Activated T-helper 17 cell treated with anti-CD3 and anti-CD28 coated beads, Interleukin-2, amount 50 U/mL, for 72 hours (primary cell): ENCODE measurements at regions not wholly inside any gene's neighbourhood (a gene's known extent, or its start where the extent isn't known, plus 50 kb on each side); places are given as distances from the start of the nearest gene placed in this dataset.
"Not testable (repeated sequence)": the region's sequence is repeated elsewhere in the genome, so short reads cannot be mapped to it uniquely, and the experiment has no call there.

Source experiments
- ATAC-seq: fragments of 150-1000 bp; cut with Tn5 transposase; replicated peaks from 2 replicates; pipeline ENCODE4 v1.10.0; 2021; ENCODE audit warnings: mild to moderate bottlenecking, moderate library complexity
- H3K27ac Mint-ChIP-seq: one replicate; pipeline ENCODE4 v1.8.0; 2022; ENCODE audit warnings: mixed read lengths
- H3K27me3 Mint-ChIP-seq: one replicate; pipeline ENCODE4 v1.8.0; 2022; ENCODE audit warnings: mixed read lengths
- H3K36me3 Mint-ChIP-seq: one replicate; pipeline ENCODE4 v1.8.0; 2022; ENCODE audit warnings: low read depth, mild to moderate bottlenecking, mixed read lengths
- H3K4me1 Mint-ChIP-seq: one replicate; pipeline ENCODE4 v1.8.0; 2022; ENCODE audit warnings: mixed read lengths
- H3K4me3 Mint-ChIP-seq: one replicate; pipeline ENCODE4 v1.8.0; 2022; ENCODE audit warnings: mild to moderate bottlenecking, mixed read lengths
- H3K9me3 Mint-ChIP-seq: one replicate; pipeline ENCODE4 v1.8.0; 2022; ENCODE audit warnings: mixed read lengths

DNA sequence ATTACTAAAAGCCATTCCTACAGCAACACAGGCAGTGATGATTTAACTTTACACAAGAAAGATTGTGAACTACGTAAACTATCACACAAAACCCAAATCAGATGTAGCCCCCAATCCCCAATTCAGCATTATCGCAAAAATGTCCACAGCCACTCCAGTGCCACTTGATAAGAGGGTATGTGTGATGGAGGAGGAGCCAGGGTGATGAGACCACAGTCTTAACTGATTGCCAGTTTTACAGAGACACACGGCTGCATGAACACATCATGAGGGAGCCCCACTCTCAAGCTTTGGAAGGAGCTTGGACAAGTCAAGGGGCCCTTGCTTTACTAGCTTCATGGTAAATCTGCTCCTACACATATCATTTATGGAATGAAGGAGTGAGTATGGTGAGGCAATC, 116.0 kb downstream of the FAM161A start:
- no peak for ATAC-seq
- no peaks in the 10 kb centered on the region for H3K36me3 Mint-ChIP-seq
- H3K4me1 Mint-ChIP-seq = no peaks in the 10 kb centered on the region
- H3K27me3 Mint-ChIP-seq = peaks cover 7% of the 10 kb centered on the region
- H3K27ac Mint-ChIP-seq = no peak overlapping the region
- H3K9me3 Mint-ChIP-seq = no peaks in the 10 kb centered on the region
- no peak overlapping the region for H3K4me3 Mint-ChIP-seq

DNA sequence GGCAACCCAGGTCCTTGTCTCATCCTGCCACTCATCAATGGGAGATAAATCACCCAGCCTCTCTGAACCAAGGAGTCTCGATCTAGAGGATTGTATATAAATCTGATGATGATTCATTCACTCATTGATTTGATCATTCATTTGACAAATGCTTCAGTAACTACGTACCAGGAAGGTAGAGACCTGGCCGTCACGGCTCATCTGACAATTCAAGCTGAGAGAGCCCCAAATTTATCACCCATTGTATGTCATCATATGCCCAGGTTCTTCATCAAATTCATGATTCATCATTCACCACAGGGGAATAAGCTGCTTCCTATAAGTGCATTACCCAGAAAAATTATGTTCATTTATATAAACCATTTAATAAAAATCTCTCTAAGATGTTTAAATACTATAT, 116.9 kb downstream of the FAM161A start:
- Mint-ChIP-seq H3K4me1 (no peaks in the 10 kb centered on the region), H3K27ac (no peak overlapping the region), H3K36me3 (no peaks in the 10 kb centered on the region), H3K27me3 (peaks cover 7% of the 10 kb centered on the region), H3K4me3 (no peak overlapping the region), H3K9me3 (no peaks in the 10 kb centered on the region)
- no peak for ATAC-seq

DNA sequence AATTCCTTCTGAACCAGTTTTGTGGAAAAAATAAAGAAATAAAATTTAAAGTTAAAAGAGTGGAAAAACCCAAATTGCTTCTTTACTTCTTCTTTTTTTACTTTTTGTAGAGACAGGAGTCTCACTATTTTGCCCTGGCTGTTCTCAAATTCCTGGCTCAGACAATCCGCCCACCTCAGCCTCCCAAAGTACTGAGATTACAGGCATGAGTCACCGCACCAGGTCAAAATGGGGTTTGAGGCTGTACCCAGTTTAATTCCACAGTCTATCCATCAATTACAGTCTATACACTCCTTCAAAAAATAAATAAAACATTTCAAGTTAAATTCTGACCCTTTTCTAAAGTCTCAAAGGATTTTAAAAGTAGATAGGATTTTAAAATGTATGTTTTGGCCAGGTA, 120.3 kb downstream of the FAM161A start:
- no peaks in the 10 kb centered on the region for H3K36me3 Mint-ChIP-seq
- no peaks in the 10 kb centered on the region for H3K9me3 Mint-ChIP-seq
- peaks cover 7% of the 10 kb centered on the region for H3K27me3 Mint-ChIP-seq
- no peaks in the 10 kb centered on the region for H3K4me1 Mint-ChIP-seq
- ATAC-seq = no peak
- no peak overlapping the region for H3K4me3 Mint-ChIP-seq
- H3K27ac Mint-ChIP-seq = no peak overlapping the region

DNA sequence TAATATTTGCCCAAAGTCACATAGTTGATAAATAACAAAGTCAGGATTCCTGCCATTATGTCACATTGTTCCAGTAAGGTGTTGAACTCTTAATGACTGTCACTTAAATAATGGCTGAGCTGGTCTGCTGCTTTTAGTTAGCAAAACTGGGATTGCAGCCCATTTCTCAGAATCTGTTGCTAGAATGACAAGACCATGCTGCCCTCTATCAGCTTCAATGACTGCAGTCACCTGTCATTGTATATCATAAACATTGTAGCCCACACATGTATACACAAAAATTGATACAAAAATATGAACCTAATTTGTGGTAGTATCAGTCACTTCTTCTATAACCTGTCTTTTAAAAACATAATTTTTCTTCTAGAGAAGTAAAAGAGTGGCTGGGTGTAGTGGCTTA, 121.1 kb downstream of the FAM161A start:
- no peaks in the 10 kb centered on the region for H3K4me1 Mint-ChIP-seq
- peaks cover 7% of the 10 kb centered on the region for H3K27me3 Mint-ChIP-seq
- H3K4me3 Mint-ChIP-seq = no peak overlapping the region
- ATAC-seq = no peak
- no peaks in the 10 kb centered on the region for H3K36me3 Mint-ChIP-seq
- H3K9me3 Mint-ChIP-seq = no peaks in the 10 kb centered on the region
- H3K27ac Mint-ChIP-seq = no peak overlapping the region

DNA sequence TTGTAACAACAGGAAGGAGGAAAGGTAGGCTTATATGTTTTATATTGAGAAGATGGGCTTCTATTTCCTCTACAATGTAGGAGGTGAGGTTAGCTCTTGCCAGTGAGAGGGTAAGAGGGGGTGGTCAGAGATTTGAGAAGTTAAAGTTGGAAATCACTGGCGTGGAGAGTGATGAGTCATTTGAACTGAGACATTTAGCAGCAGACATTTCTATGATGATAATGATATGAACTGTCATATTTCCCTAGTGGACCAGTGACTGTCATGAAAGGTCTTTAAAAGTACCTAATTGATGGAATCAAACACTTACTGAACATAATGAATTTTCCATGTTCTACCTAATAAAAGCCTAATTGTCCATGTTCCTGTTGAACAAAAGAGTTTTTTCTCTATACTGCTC, 126.1 kb downstream of the FAM161A start:
- Mint-ChIP-seq H3K4me1 (peaks cover 4% of the 10 kb centered on the region), H3K27me3 (peaks cover 12% of the 10 kb centered on the region)
- peak; percentile 51 for ATAC-seq

DNA sequence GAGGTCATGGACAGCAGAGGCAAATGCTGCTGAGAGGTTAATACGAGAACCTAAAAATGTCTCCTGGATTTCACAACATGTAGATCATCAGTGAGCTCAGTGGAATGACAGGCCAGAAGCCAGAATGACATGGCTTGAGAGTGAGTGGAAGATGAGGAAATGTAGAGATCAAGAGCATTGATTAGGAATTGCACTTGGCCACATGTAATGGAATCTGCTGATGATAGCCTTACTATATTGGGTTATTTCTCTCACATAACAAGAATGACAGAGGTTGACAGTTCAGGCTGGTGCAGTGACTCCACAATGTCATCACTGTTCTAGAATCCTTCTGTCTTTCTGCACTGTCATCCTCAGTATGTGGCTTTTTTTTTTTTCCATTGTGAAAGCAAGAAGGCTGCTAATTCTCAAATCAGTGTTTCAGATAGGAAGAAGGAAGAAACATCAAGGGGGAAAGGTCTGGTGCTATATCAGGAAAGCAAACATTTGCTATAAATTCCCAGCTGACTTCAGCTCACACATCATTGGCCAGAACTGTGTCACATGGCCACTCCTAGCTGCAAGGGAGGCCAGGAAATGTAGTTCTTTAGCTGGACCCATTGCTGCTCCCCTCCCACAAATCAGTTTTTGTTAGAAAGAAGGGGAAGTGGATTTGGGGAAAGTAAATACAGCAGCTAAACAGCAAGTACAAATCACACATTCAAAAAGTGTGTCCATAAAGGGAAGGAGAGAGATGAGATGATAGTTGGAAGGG, 127.2 kb downstream of the FAM161A start:
- no peaks in the 10 kb centered on the region for H3K36me3 Mint-ChIP-seq
- H3K4me3 Mint-ChIP-seq = no peak overlapping the region
- H3K27me3 Mint-ChIP-seq = peaks cover 12% of the 10 kb centered on the region
- peaks cover 12% of the 10 kb centered on the region for H3K9me3 Mint-ChIP-seq
- H3K4me1 Mint-ChIP-seq = peaks cover 4% of the 10 kb centered on the region
- no peak overlapping the region for H3K27ac Mint-ChIP-seq
- ATAC-seq = peak; percentile 21

More for the DNA sequence above, 126.1 kb downstream of the FAM161A start:
- Mint-ChIP-seq H3K36me3 (no peaks in the 10 kb centered on the region), H3K27ac (no peak overlapping the region), H3K4me3 (no peak overlapping the region), H3K9me3 (peaks cover 12% of the 10 kb centered on the region)

DNA sequence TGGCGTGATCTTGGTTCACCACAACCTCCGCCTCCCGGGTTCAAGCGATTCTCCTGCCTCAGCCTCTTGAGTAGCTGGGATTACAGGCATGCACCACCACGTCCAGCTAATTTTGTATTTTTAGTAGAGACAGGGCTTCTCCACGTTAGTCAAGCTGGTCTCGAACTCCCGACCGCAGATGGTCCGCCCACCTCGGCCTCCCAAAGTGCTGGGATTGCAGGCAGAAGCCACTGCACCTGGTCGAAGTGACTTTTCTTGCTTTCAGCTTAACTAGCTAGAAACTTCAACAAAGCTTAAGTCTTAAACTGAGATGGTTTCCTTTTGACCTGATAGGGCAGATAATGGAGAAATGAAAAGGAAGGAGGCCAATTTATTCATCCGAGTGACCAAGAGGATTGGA, 130.5 kb downstream of the FAM161A start:
- Mint-ChIP-seq H3K9me3 (peaks cover 12% of the 10 kb centered on the region), H3K27me3 (peaks cover 16% of the 10 kb centered on the region)
- H3K4me3 Mint-ChIP-seq, H3K36me3 Mint-ChIP-seq, H3K4me1 Mint-ChIP-seq, H3K27ac Mint-ChIP-seq, ATAC-seq: not testable (repeated sequence)

DNA sequence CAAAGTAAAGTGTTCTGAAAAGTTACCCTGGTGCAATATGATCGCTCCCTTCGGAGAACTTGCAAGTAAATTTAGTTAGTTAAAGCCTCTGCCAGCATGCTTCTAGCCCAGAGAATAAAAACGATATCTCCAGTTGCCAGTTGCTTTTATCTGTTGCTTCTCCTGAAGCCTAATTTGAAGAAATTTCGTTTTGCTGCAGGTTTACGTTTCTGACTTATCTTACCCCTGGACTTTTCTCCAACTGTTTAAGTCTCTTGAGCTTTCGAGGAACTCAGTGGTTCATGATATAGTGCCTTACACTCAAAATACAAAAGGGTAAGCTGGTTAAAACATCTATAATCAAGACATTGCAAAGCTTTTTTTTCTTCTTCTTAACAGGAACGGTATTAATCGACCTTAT, 131.1 kb downstream of the FAM161A start:
- H3K27me3 Mint-ChIP-seq = peaks cover 16% of the 10 kb centered on the region
- no peak overlapping the region for H3K4me3 Mint-ChIP-seq
- peaks cover 4% of the 10 kb centered on the region for H3K4me1 Mint-ChIP-seq
- no peak overlapping the region for H3K27ac Mint-ChIP-seq
- peaks cover 12% of the 10 kb centered on the region for H3K9me3 Mint-ChIP-seq
- H3K36me3 Mint-ChIP-seq = no peaks in the 10 kb centered on the region
- no peak for ATAC-seq

DNA sequence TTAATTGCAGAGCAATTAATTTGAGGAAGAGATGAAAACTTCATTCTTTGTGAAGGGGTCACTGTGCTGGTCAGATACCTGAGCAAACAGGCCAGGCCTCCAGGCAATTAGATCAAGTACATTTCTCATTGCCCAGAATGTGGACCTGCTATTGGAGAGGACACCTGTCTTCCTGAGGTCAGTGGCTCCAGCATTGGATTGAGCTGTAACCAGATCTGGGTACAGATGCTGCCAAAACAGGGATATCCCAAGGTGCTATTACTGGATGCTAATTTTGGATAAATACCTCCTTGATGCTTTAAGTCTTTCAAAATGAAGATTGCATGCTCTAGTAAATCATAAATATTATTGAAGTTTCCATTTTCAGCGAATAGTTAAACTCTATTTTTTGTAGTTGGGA, 131.5 kb downstream of the FAM161A start:
- H3K27me3 Mint-ChIP-seq = peaks cover 16% of the 10 kb centered on the region
- ATAC-seq = no peak

DNA sequence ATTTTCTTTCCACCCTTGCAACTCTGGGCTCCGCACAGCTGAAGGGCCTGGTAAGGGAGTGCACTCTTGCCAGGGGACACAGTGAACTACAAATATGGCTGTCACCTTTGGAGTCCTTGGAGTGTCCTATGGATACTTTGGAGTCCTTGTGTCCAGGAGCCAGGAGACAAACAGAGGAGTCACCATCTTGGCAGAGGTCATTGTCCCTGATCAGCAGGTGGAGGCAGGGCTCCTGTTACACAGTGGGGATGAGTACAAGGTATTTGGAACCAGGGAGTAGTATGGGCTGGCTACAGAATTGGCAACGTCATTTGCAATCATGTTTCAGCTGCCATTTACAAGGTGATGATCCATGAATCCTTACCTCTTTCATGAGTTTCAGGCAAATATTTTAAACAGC, 132.5 kb downstream of the FAM161A start:
- ATAC-seq = no peak
- H3K9me3 Mint-ChIP-seq = peaks cover 6% of the 10 kb centered on the region
- peaks cover 4% of the 10 kb centered on the region for H3K4me1 Mint-ChIP-seq

More for the DNA sequence above, 131.5 kb downstream of the FAM161A start:
- H3K27ac Mint-ChIP-seq = no peak overlapping the region
- H3K9me3 Mint-ChIP-seq = peaks cover 12% of the 10 kb centered on the region
- no peaks in the 10 kb centered on the region for H3K36me3 Mint-ChIP-seq
- H3K4me1 Mint-ChIP-seq = peaks cover 4% of the 10 kb centered on the region
- H3K4me3 Mint-ChIP-seq = no peak overlapping the region

DNA sequence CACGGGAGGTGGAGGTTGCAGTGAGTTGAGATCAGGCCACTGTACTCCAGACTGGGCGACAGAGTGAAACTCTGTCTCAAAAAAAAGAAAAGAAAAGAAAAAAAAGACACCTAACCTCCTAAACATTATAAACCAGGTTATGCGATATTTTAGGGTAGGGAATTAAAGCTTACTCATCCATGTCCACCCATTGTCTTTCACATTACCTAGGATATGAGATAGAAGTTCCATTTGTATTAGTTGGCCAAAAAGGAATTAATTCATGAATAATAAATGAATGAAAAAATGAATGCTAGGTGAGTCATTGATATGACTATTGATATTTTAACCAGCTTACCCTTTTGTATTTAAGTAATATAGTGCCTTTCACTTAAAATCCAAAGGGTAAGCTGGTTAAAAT, 132.9 kb downstream of the FAM161A start:
- Mint-ChIP-seq H3K27me3 (peaks cover 6% of the 10 kb centered on the region), H3K9me3 (peaks cover 1% of the 10 kb centered on the region), H3K36me3 (no peaks in the 10 kb centered on the region), H3K4me3 (no peak overlapping the region), H3K27ac (no peak overlapping the region), H3K4me1 (peaks cover 1% of the 10 kb centered on the region)
- ATAC-seq = no peak

More for the DNA sequence above, 132.5 kb downstream of the FAM161A start:
- peaks cover 10% of the 10 kb centered on the region for H3K27me3 Mint-ChIP-seq
- H3K27ac Mint-ChIP-seq = no peak overlapping the region
- no peaks in the 10 kb centered on the region for H3K36me3 Mint-ChIP-seq
- H3K4me3 Mint-ChIP-seq = no peak overlapping the region

DNA sequence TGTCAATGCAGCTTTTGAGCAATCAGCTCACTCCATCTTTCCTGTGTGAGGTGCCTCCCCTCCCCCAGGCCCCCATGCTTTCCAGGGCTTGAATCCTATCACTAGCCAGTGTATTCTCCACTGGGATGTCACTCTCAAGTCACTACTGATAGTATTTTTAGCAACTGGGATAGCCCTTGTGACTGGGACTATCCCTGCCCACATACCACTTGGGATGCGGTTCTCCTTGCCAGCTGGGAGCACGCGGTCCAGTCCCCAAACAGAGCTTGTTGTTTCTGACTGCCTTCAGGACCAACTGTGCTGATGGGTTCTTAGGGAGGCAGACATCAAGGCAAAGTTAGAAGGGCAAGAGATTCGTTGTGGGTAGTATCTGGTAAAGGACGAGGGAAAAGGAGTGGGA, 134.9 kb downstream of the FAM161A start:
- no peak for ATAC-seq
- Mint-ChIP-seq H3K27ac (no peak overlapping the region), H3K36me3 (no peaks in the 10 kb centered on the region), H3K9me3 (no peaks in the 10 kb centered on the region), H3K27me3 (peaks cover 4% of the 10 kb centered on the region), H3K4me1 (no peaks in the 10 kb centered on the region), H3K4me3 (no peak overlapping the region)

DNA sequence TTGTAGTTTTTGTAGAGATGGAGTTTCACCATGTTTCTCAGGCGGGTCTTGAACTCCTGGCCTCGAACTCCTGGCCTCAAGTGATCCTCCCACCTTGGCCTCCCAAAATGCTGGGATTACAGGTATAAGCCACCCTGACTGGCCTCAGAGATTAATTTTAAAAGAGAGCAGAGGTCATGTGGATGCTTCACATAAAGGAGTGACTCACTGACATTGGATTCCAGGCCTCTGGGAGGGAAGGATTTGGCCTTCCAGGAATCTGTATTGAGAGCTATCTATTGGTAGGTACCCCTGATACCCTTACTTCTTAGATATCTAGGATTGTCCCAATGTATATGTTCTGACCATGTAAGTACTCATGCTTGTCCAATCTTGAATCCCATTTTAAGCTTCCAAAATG, 138.4 kb downstream of the FAM161A start:
- Mint-ChIP-seq H3K4me1 (no peaks in the 10 kb centered on the region), H3K4me3 (no peak overlapping the region), H3K36me3 (no peaks in the 10 kb centered on the region), H3K9me3 (no peaks in the 10 kb centered on the region), H3K27me3 (peaks cover 4% of the 10 kb centered on the region), H3K27ac (no peak overlapping the region)
- no peak for ATAC-seq

DNA sequence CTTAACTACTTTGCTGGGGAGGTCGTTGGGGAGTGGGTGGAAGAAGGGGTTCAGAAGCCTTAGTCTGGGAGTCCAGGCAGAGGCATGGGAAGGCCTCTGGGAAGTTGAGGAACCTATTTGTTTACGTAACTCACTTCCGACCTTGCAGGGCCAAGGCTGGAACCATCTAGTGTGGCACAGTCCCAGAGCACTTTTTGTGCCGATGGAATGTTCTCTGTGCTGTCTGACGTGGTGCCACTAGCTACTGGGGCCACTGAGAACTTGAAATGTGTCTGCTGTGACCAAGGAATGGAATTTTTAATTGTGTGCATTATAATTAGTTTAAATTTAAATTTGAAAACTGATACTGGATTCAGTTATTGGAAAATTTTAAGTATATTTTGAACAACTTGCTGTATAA, 139.7 kb downstream of the FAM161A start:
- Mint-ChIP-seq H3K27ac (no peak overlapping the region), H3K4me3 (no peak overlapping the region), H3K9me3 (no peaks in the 10 kb centered on the region), H3K4me1 (no peaks in the 10 kb centered on the region), H3K36me3 (no peaks in the 10 kb centered on the region), H3K27me3 (peaks cover 3% of the 10 kb centered on the region)
- ATAC-seq = no peak

DNA sequence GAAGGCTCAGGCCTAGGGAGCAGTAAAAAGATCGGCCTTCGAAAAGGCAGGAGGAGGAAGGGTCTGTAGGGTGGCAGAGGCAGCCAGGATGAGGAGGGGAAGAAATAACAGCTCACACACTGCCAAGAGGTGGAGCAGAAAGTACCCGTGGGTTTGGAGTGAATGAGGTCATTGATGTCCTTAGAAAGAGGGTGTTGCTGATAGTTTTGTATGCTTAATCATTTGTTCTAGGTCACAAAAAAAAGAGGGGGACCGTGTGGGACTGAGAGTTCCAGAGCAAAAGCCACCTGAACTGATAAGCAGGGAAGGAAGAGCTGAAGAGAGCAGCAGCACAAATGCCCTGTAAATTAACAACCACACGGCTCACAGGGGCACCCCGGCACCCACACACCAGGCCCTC, 140.4 kb downstream of the FAM161A start:
- no peaks in the 10 kb centered on the region for H3K9me3 Mint-ChIP-seq
- H3K4me1 Mint-ChIP-seq = no peaks in the 10 kb centered on the region
- no peak for ATAC-seq
- no peak overlapping the region for H3K27ac Mint-ChIP-seq
- H3K4me3 Mint-ChIP-seq = no peak overlapping the region
- H3K36me3 Mint-ChIP-seq = no peaks in the 10 kb centered on the region
- H3K27me3 Mint-ChIP-seq = no peaks in the 10 kb centered on the region

DNA sequence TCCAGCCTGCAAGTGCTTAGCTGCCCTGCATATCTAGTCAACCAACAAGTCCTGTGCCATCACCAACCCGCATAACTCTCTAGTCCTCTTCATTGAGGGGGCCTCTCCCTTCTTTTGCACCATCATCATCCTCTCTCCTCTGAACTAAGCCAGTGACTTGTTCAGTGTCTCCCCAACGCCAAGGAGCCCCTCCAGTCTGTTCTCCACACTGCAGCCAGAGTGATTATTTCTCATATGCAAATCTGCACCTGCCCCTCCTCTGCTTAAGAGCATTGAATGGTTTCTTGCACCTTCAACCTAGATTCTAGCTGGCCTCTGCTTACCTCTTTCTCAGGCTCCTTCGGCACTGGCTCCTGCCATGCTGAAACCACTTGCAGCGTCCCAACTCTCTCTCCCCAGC, 141.8 kb downstream of the FAM161A start:
- Mint-ChIP-seq H3K4me1 (peaks cover 5% of the 10 kb centered on the region), H3K27me3 (no peaks in the 10 kb centered on the region), H3K4me3 (no peak overlapping the region), H3K36me3 (no peaks in the 10 kb centered on the region), H3K9me3 (no peaks in the 10 kb centered on the region), H3K27ac (no peak overlapping the region)
- ATAC-seq = no peak
